NCI-H146 treated with DMSO at 0.1 percent for 48 hours (cell line): ENCODE measurements at regions not wholly inside any gene's neighbourhood (a gene's known extent, or its start where the extent isn't known, plus 50 kb on each side); places are given as distances from the start of the nearest gene placed in this dataset.
"Not testable (repeated sequence)": the region's sequence is repeated elsewhere in the genome, so short reads cannot be mapped to it uniquely, and the experiment has no call there.

Source experiments
- DNase-seq: peaks from one replicate; lab custom pipeline; 2025; ENCODE audit not compliant: unreplicated experiment; lab: John Stamatoyannopoulos, UW

DNA sequence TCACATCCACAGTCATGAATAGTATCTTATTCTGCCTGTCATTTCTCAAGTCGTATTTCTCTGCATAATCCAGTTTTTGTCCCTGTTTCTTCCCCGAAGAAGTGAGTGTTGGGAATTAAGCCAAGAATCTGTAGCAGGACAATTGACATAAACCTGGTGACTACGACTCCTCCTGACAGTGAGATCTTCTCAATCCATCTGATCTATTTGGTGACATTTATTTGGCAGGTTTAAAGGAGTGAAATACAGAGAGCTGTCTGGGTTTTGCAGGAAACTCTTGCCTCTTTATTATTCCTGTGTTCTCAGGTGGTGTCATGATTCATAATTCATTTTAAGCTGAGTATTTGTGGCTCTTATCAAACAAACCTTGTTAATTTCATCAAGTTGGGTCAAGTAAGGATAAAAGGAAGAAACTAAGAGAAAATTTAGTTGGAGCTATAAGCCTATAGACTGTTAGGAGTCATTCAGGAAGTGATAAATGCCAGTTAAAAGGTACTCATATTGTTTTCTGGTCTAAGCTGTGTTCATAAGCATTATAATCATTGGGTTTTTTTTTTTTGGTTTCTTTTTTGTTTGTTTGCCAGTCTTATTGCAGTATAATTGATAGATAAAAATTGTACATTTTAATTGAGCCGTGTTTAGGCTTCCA lies 95.9 kb upstream of the PCSK1 start:
- no peak for DNase-seq

DNA sequence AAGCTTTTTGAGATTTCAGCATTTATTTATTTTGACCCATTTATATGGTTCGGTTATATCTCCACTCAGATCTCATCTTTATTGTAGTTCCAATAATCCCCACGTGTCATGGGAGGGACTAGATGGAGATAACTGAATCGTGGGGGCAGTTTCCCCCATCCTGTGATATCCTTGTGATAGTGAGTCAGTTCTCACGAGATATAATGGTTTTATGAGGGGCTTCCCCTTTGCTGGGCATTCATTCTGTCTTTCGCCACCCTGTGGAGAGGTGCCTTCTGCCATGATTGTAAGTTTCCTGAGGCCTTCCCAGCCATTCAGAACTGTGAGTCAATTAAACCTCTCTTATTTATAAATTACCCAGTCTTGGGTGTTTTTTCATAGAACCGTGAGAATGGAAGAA lies 96.5 kb upstream of the PCSK1 start:
- DNase-seq, result no peak

DNA sequence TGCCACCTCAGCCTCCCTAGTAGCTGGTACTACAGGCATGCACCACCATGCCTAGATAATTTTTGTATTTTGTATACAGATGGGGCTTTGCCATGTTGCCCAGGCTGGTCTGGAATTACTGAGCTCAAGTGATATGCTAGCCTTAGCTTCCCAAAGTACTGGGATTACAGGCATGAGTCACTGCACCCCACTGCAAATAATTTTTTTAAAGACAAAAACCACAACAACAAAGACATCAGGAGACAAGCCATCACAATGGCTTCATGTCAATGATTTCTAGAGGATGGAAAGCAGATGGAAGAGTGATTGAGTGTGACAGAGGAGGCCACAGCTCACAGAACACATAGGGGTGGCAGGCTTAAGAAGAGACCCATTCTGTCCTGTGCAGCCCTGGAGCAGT lies 97.9 kb upstream of the PCSK1 start:
- DNase-seq, result no peak

DNA sequence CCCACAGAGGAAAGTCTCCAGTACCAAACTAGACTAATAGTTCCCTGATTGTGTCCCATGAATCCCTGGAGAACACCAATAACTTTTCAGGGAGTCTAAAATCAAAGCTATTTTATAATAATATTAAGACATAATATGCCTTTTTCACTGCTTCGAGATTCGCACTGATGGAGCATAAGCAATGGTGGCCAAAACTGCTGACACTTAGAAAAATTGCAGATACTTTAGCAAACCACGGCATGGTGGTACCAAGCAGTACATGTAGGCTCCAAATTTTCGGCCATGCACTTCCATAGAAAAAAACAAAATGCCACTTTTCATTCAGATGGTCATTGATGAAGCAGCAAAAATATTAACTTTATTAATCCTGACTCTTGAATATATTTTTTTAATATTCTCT lies 100.3 kb upstream of the PCSK1 start:
- no peak for DNase-seq

DNA sequence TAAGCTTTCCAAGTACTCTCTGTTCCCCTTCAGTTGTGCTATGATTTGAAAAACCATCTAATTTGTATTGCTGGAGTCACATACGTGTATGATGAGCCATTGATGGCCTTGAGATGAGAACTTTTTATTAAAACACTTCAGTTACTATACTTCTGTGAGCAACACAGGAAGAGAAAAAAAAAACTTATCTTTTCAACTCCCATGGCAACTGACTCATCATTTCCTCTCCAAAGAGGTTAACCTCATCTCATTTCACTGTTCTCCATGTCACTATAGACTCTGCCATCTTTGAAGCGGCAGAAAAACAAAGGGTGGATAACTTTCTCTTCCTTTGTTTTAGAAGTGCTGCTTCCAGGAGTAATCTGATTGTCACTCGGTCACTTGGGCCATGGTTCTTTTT lies 104.3 kb upstream of the PCSK1 start:
- no peak for DNase-seq

DNA sequence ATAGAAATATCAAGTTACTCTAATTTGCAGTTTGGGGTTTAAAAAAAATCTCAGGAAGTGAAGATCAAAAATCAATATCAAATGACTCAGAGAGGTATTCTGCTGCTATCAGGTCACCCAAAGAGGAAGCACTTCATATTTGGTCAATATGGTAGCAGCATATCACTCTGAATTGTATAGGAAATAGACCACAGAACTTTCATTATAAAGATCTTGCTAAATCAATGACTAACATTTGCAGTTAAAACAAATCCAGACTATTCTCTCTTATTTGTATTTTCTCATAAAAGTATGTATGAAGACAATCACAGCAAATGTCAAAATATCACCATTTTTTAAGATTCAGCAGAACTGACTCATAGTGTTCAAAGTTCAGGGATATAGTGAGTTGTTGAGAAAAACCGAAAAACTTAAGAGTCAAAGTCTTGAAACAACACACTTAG lies 105.8 kb upstream of the PCSK1 start:
- DNase-seq, result no peak

DNA sequence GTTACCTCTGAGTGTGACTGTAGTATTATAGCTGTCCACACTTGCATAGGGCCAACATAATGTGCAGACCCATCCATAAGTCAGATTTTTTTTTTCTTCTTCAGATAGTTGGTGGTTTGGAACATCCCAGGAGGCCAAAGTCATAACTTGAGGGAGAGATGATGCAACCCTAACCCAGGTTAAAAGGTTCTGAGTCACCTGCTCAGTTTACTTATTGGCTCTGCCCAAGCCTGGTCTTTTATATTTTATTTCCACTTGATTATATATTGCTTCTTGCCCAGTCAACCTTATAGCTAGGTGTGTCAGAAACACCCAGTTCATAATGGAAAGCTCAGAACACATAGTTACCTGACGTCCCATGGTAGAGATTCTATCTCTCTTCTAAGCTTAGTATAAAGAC lies 113.1 kb upstream of the PCSK1 start:
- no peak for DNase-seq

DNA sequence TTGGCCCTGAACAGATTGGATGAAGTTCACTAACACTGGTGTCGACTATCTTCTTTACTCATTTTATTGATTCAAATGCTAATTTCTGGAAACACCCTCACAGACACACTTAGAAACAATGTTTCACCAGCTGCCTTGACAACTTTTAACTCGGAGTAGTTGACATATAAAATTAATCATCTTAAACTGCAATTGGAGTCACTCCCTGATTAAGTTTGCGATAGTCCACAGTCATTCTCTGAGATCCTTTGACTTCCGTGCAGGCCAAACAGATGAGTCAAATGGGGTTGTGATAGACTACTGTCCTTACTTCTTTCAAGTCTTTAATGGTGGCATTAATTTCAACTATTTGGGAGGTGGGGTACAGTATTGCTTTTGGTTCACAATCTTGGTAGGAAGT lies 114.4 kb upstream of the PCSK1 start:
- no peak for DNase-seq

DNA sequence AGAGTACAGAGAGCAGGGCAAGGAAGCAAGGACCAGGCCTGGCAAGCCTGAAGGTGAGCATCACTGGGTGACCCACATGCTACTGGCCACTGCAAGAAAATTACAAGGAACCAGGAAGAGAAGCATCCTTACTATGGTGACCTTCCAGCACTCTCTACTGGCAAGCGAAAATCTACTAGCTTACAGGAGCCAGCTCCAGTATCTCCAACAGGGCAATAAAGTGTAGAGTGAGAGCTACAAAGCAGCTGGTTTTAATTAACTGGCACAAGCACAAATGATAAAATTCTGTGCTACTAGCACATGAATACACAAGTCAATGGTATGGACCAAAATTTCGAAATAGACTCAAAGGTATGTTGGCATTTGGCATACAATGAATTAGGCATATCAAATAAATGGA lies 113.3 kb upstream of the CAST start:
- no peak for DNase-seq

DNA sequence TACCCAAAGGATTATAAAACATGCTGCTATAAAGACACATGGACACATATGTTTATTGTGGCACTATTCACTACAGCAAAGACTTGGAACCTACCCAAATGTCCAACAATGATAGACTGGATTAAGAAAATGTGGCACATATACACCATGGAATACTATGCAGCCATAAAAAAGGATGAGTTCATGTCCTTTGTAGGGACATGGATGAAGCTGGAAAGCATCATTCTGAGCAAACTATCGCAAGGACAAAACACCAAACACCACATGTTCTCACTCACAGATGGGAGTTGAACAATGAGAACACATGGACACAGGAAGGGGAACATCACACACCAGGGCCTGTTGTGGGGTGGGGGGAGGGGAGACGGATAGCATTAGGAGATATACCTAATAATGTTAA lies 101.3 kb upstream of the CAST start:
- not testable (repeated sequence) for DNase-seq

DNA sequence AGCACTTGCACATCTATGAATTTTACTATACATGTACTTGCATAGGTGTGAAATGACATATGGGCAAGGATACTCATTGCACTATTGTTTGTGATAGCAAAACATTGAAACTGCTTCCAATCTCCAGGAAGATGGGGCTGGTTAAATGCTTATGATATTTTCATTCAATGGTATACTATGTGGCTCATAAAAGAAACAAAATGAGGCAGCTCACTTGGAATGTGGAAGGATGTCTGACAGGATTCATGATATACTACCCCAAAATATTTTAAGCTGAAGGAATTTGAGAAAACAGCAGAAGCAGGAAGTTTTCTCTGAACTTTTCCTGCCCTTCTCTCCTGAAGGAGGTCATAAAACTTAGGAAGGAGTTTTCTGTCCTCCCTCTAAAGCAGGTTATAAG lies 99.6 kb upstream of the CAST start:
- DNase-seq, result no peak

DNA sequence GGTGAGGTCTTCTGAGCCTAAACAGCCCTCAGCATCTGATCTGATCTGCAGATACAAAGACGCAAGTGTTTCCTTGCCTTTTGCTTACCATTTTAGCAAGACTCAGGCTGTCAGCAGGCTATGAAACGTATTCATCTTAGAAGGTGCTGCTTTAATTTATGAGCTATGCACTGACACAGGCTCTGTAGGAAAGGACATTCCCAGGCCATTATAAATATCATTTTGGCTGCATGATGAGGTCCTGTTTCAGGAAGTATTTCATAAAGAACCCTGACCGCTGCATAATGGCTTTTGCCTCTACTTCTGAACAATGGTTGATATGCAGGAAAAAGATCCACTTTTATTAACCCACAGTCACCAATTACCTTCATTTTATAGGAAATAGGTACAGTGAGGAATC lies 98.4 kb upstream of the CAST start:
- DNase-seq, result no peak

DNA sequence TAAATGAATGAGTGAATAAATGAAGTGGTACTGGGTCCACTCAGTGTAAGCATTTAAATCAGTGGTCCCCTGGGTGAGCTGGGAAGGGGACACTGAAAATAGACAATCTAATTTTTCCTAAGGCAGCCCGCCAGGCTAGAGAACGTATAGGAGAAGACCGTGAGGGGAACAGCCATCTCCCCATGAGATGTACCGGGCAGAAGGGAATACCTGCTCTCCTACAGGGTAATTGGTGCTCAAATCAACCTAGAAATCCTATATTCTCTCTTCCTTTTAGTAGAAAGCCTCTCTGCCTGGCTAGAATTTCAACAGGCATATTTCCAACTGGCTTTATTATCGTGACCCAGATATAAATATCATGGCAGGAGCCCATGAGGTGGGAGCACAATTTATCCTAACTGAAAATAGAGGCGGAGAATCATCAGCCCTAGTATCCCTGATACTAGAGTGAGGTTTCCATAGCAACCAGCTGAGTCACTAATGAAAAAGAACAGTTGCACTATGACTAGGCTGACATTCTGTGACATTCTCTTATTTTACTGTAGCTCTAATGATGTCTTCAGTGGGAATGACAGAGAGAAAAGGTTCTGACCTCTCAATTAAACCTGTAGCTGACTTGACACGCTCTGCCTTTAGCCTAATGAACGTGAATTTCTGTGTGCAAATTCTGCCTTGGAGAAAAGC lies 96.5 kb upstream of the CAST start:
- DNase-seq, result no peak

DNA sequence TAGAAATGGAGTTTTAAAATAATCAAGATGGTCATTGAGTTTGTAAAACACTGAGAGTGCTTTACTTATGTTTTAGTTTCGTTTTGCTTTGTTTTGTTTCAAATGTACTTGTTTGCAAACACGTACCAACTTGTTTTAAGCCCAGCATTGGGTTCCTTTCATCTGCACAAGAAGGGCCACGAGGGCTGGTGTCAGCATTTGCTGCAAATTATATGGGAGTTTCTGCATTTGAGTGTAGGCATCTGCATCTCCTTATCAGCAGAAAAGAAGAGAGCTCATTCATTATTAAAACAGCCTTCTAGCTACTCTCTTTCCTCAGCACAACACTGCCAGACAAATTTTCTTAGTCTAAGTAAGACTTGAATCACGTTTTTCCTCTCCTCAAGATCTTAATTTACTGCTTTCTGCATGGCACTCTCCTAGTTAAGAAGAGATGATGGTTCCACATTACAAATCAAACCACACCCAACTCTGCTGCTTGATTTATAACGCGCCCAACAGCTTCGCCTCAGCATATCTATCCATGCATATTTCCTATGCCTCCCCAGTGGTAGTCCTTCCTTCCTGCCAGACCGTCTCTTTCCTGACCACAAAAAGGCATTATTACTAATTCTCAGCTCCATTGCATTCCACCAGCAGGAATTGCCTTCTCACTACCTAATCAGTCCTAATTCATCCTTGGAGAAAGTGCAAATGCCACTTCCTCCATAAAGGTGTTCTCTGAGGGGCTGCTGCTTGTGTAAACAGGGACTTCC lies 95.2 kb upstream of the CAST start:
- DNase-seq, result no peak

DNA sequence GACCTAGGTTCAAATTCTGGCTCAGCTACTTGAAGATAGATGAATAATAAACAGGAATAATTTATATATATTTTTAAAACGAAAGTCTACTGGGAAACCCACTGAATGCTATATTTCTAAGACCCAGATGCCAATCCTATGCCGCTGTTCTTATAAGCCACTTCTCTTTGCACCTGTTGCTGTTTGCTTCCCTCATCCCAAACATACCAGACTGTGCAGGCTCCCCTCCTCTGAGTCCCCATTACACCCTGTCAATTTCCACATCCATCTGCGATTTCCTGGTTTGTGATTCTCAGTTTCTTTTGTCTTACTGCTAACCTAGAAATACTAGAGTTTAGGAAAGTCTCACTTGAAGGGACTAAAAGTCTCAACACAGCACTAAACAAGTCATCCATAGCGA lies 92.8 kb upstream of the CAST start:
- no peak for DNase-seq

DNA sequence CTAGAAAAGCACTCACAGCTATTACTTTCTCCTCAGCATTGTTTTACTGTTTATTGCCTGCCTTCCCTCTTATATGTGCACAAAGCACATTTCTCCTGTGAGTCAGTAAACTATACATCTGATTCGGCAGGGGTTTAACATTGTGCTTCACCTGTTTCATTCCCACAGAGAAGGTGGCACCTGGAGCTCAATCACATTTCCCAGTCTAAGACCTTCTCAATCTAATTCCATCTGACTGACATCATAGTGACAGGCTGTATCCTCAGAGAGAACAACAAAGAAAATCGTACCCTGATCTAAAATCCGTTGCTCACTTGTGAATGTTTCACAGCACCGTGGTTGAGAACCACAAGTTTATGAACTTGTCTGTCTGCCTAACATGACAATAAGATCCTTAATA lies 92.4 kb upstream of the CAST start:
- DNase-seq, result no peak

DNA sequence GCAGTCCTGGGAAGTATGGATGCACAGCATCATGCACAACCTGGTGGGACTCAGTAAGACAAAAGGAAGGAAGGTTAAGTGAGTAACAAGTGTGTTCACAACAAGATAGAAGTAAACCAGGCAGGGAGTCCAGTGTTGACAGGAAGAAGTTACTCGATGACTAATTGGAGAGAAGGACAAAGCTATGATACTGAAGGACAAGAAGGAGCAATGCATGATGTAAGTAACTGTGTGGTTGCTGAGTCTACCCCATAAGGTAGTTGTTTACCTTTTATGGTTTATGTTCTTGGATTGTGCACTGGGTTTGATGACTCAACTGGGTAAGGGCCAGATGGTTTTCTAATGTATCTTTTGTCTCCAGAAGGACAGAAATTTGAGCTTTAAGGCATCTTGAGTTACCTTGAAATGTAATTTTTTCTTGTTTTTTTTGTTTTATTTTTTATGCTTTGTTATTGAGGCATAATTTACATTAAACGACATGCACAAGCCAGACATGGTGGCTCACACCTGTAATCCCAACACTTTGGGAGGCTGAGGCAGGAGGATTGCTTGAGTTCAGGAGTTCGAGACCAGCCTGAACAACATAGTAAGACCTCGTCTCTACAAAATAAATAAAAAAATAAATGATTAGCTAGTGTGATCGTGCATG lies 89.2 kb upstream of the CAST start:
- DNase-seq, result no peak

DNA sequence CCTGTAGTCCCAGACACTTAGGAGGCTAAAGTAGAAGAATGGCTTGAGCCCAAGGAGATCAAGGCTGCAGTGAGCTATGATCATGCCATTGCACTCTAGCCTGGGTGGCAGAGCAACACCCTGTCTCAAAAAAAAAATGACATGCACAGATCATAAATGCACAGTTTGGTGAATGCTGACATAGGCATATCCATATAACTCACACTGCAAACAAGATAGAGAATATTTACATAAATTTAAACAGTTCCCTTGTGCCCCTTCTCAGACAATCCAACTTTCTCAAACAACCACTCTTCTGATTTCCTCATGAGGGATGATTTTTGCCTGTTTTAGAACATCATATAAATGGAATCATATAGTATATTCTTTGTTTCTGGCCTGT lies 88.7 kb upstream of the CAST start:
- DNase-seq, result no peak

DNA sequence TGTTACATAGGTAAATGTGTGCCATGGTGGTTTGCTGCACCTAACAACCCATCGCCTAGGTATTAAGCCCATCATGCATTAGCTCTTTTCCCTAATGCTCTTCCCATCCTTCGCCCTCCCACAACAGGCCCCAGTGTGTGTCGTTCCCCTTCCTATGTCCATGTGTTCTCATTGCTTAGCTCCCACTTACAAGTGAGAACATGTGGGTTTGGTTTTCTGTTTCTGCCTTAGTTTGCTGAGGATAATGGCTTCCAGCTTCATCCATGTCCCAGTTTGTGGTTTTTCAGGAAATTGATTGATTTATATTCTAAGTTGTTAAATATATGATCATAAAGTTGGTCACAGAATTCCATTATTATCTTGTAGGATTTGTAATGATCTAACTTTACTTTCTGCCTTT lies 85.3 kb upstream of the CAST start:
- DNase-seq, result no peak

DNA sequence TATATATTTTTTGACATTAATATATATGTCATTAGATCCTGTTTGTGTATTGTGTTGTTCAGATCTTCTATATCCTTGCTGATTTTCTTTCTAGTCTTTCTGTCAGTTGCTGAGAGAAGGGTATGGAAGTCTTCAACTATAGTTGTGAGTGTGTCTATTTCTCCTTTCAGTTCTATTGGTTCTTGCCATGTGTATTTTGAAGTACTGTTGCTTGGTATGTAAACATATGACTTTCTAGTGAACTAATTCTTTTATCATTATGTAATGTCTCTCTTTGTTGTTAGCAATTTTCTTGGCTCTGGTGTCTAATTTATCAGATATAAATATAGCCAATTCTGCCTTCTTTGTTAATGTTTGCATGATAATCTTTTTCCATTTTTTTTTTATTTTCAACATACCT lies 84.3 kb upstream of the CAST start:
- no peak for DNase-seq

DNA sequence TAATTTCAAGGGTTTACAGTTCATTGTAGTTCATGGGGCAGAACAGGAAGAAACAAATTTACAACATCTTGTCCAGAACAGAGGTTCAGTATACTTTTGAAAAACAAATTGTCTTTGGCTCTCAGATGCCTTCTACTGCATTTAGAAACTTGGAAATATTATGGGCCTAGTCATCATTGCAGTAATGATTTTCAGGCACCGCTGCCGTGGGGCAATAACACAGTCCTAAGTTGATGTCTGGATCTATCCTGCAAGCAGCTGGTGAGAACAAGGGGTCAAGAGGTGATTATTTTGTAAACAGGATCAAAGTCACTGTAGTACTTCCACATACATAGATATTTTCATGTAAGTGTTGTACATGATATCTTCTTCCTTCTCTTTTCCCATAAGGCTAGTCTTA lies 82.5 kb upstream of the CAST start:
- DNase-seq, result no peak

DNA sequence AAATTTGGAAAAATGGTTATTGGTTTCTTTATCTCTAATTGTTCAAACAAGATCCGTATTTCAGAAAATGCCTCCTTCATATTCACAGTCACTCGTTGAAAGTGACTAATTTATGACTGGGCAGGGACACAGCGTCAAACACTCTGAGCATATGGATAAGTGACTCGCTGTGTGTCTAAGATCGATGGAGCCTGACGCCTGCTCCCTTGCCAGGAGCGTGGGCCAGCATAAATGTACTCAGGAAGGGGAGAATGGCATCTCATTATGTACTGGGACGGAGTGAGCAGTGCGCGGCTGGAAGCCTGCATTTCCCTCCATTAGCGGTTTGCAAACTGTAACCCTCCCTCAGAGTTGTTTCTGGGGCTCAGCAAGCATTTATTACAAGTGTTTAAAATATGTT lies 79.8 kb upstream of the CAST start:
- no peak for DNase-seq
